Osteoblast (primary cell): ENCODE measurements at regions not wholly inside any gene's neighbourhood (a gene's known extent, or its start where the extent isn't known, plus 50 kb on each side); places are given as distances from the start of the nearest gene placed in this dataset.

ENCODE experiments used
- DNase-seq: peaks from one replicate; pipeline ENCODE4 v3.0.0; 2011; ENCODE audit warnings: low spot score, mixed read lengths; ENCODE audit not compliant: insufficient read length; ENCODE audit errors: missing footprints
- H2AFZ ChIP-seq: 2 replicates; pipeline ENCODE4 v1.6.0; 2011; ENCODE audit warnings: mild to moderate bottlenecking, low read length
- H3K27ac ChIP-seq: 2 replicates; pipeline ENCODE4 v1.5.1; 2011; ENCODE audit warnings: mild to moderate bottlenecking, low read depth, low read length, moderate library complexity
- H3K27me3 ChIP-seq: 2 replicates; pipeline ENCODE4 v1.6.0; 2012; ENCODE audit warnings: mild to moderate bottlenecking, control low read depth, inconsistent platforms, low read length, moderate library complexity; ENCODE audit not compliant: insufficient read depth
- H3K36me3 ChIP-seq: 2 replicates; pipeline ENCODE4 v1.5.1; 2011; ENCODE audit warnings: mild to moderate bottlenecking, low read length, control low read depth, moderate library complexity; ENCODE audit not compliant: insufficient read depth
- H3K4me1 ChIP-seq: 2 replicates; pipeline ENCODE4 v1.5.1; 2011; ENCODE audit warnings: mild to moderate bottlenecking, low read length, control low read depth, moderate library complexity; ENCODE audit not compliant: insufficient read depth
- H3K4me2 ChIP-seq: 2 replicates; pipeline ENCODE4 v1.6.0; 2011; ENCODE audit warnings: mild to moderate bottlenecking, low read length; ENCODE audit not compliant: insufficient read depth
- H3K4me3 ChIP-seq: fragments of 200-600 bp; sonication (generic); 3 replicates; pipeline ENCODE4 v1.5.1; 2012; ENCODE audit warnings: mild to moderate bottlenecking, low read length, inconsistent platforms; ENCODE audit not compliant: insufficient read depth
- H3K79me2 ChIP-seq: 2 replicates; pipeline ENCODE4 v1.6.0; 2012; ENCODE audit warnings: mild to moderate bottlenecking, low read length, control low read depth, inconsistent platforms; ENCODE audit not compliant: insufficient read depth
- H3K9me3 ChIP-seq: 2 replicates; pipeline ENCODE4 v1.5.1; 2011; ENCODE audit warnings: low read depth, low read length, control low read depth
- H4K20me1 ChIP-seq: 2 replicates; pipeline ENCODE4 v1.6.0; 2012; ENCODE audit warnings: mild to moderate bottlenecking, low read length, control low read depth; ENCODE audit not compliant: insufficient read depth
- CTCF ChIP-seq: IDR thresholded peaks from 2 replicates; pipeline ENCODE4 v1.5.1; 2011; ENCODE audit warnings: mild to moderate bottlenecking, low read depth, low read length, moderate library complexity; ENCODE audit errors: extremely low read depth

GRCh38 chr9:88307136-88307535, 81.1 kb upstream of the SPIN1 start:
- Histone ChIP-seq H3K27ac (no peak overlapping the region), H3K9me3 (no peaks in the 10 kb centered on the region), H3K4me1 (peaks cover 8% of the 10 kb centered on the region), H3K79me2 (no peaks in the 10 kb centered on the region), H4K20me1 (no peaks in the 10 kb centered on the region), H3K27me3 (no peaks in the 10 kb centered on the region), H3K4me3 (no peak overlapping the region), H2AFZ (no peak overlapping the region), H3K36me3 (no peaks in the 10 kb centered on the region), H3K4me2 (no peak overlapping the region)
- no peak for TF ChIP-seq CTCF
- no peak for DNase-seq

DNA sequence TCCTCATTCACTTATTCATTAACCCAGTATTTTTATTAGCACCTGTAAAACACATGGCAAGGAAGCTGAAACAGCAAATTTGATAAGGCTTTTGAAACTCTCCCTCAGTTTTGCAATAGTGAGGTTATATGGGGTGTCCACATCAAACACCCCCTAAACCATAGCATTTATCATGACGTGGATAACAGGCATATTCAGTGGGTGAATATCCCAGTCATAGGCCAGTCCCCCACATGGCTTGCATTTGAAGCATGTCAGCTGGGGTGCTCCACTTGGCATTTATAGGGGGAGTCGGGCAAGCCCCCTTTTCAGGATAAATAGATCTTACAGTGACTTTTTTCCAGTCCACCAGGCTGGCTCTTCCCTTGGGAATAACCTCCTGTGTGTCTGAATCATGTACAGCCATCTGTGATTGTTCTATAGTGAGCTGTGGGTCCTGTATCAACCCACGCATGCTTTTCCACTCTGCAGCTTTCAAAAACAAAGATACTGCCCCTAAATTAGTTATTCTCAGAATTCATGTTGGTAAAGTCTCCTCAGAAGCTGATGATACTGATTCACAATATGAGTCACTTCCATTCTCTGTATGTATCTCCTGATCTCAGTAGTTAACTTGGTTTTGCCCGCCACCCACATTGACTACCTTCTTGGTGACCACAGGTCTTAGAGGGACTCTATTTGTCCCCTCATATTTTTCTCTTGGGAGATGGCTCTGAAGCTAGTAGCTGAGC, 84.4 kb upstream of the SPIN1 start:
- Histone ChIP-seq H3K36me3 (no peaks in the 10 kb centered on the region), H3K27ac (no peak overlapping the region), H4K20me1 (no peaks in the 10 kb centered on the region), H3K9me3 (no peaks in the 10 kb centered on the region), H3K4me1 (peaks cover 8% of the 10 kb centered on the region), H2AFZ (no peak overlapping the region), H3K4me2 (peak overlapping the region; percentile 66), H3K4me3 (peak overlapping the region; percentile 34), H3K27me3 (peaks cover 2% of the 10 kb centered on the region), H3K79me2 (no peaks in the 10 kb centered on the region)
- DNase-seq = peak; percentile 84
- TF ChIP-seq CTCF = no peak

DNA sequence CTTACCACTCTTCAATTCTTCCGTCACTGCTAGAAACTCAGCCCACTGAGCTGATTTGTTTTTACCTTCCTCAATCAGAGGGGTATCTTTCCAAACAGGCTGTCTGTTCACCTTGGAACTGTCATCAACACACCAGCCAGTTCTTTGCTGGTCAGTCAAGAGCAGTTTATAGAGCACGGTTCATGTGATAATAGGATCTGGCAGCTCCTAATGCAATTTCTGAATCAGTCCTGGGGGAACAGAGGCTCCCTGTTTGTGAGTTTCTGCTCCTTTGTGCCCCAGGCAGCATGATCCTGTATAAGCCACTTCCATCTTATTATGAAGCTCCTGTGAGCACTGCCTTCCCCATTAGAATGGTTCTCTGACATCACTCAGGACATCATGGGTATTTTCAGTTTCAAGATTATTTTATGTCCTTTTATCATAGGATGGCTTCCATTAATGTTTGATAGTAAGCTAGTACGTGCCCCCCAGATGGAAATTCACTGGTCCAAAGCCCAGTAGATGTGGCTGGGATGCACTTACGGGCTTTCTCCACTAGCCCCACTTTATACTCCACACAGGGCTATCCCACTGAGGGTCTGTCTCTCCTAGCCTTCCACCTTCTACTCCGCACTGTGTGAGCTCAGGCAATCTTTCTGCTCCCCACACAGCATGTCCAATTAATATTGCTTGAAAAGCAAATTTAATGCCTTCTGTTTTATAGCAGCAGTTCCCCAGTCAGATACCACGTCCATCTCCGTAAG, 85.5 kb upstream of the SPIN1 start:
- TF ChIP-seq CTCF = no peak
- Histone ChIP-seq H3K79me2 (no peaks in the 10 kb centered on the region), H3K4me1 (peaks cover 8% of the 10 kb centered on the region), H3K27me3 (peaks cover 2% of the 10 kb centered on the region), H3K4me3 (no peak overlapping the region), H4K20me1 (no peaks in the 10 kb centered on the region), H3K9me3 (no peaks in the 10 kb centered on the region), H3K27ac (no peak overlapping the region), H2AFZ (no peak overlapping the region), H3K36me3 (no peaks in the 10 kb centered on the region), H3K4me2 (no peak overlapping the region)
- no peak for DNase-seq

GRCh38 chr9:88300556-88300955, 87.7 kb upstream of the SPIN1 start:
- TF ChIP-seq CTCF = no peak
- Histone ChIP-seq H3K27ac (no peak overlapping the region), H2AFZ (no peak overlapping the region), H3K27me3 (peaks cover 2% of the 10 kb centered on the region), H3K36me3 (no peaks in the 10 kb centered on the region), H4K20me1 (no peaks in the 10 kb centered on the region), H3K4me2 (no peak overlapping the region), H3K4me1 (peaks cover 8% of the 10 kb centered on the region), H3K79me2 (no peaks in the 10 kb centered on the region), H3K4me3 (no peak overlapping the region), H3K9me3 (no peaks in the 10 kb centered on the region)
- no peak for DNase-seq
